ENCODE measurements at regions not wholly inside any gene's neighbourhood (a gene's known extent, or its start where the extent isn't known, plus 50 kb on each side); places are given as distances from the start of the nearest gene placed in this dataset.

DNA sequence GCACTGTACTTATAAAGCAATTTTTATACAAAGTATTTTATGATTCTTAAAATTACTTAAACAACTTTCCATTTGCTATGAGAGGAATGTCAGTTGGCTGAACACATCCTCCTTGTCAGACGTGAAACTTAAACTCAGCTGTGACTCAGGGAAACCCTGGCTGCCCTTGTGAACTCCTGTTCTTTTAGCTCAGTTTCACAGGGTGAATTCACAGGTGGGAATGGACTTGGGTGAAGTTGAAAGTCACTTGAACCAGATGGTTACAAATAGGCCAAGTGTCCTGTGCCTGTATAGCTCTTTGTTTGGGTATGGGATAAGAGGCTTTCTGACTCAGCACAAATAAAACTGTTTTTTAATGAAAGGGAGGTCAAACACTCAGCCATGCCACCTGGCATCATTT lies 67.4 kb upstream of the FAM47B start:
- DNase-seq: no peak

DNA sequence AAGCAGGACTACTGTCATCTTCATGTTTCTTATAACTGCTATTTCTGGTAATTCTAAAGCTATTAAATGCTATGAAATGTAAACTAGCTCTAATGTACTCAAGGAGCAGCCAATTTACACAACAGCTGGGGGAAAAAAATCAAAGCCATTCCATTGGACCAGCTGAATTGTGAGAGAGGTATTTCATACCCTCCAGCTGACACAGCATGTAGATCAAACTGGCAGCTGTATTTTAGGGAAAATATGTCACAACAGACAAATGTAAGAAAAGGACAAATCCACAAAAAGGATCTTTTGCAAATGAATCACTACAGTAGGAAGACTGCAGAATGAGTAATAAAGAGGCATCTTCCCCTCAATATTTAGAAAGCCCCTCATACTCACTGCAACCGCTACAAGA lies 65.2 kb upstream of the FAM47B start:
- no peak for DNase-seq

DNA sequence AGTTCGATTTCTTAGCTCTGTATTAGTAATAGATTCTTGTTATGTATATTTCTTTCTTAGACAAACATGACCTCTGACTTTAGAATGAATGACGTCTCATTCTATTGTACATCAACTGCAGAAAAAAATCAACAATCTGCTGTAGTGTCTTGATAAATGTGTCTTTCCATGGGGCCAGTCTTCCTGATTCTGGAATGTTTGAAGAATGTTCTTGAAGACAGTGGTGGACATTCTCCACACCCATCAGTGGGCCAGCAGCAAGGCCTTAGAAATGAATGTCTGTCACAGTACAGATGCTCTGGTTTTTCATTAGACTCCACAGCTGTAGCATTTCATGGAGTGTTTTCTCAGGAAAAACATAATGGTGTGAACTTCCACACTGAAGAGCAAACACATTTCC lies 63.2 kb upstream of the FAM47B start:
- no peak for DNase-seq

DNA sequence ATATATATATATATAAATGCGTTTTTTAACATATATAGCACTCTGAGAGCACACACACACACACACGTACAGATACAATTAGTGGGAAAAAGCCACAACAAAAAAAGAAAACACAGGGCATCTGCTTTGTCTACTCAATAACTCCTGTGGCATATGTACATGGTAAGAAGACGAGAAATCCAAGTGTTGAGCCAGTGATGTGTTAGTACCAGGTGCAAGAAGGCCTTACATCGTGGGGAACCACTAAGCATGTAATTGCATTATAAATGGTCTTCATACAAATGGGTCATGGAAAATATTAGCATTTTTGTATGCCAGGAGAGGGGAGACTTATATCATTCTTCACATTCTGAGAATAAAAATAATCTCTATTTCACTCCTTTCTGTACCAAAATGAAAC lies 62.7 kb upstream of the FAM47B start:
- DNase-seq: no peak

DNA sequence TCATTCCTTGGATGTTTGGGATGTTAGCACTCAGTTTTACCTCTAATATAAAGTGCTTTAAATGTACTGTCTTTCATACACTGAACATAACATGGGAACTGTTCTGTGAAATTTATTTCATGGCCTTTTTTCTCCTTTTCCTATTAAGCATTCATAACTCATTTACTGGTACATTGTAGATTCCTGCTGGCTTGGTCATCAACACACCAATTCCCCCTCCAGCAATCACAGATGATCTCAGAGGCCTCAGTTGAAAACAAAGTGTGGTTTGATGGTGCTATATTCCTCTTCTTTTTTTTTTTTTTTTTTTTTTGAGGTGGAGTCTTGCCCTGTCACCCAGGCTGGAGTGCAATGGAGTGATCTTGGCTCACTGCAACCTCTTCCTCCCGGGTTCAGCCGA lies 61.9 kb upstream of the FAM47B start:
- DNase-seq: no peak

DNA sequence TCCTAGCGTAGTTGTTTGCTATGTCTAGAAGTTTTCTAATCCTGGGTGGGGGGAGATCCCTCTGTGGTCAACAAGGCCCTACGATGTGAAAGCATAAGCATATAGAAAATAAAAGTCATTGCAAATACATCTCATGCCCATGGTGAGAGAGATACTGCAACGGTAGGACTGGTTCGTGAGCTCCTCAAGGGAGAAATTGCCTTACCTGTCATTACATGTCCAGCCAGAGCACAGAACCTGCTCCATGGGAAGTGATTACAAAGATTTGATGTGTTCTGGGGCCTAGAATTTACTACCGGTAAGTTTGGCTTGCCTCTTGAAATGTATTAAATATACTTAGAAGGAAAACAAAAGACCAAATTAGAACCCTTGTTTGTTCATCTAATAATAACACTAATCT lies 60.9 kb upstream of the FAM47B start:
- DNase-seq: no peak

DNA sequence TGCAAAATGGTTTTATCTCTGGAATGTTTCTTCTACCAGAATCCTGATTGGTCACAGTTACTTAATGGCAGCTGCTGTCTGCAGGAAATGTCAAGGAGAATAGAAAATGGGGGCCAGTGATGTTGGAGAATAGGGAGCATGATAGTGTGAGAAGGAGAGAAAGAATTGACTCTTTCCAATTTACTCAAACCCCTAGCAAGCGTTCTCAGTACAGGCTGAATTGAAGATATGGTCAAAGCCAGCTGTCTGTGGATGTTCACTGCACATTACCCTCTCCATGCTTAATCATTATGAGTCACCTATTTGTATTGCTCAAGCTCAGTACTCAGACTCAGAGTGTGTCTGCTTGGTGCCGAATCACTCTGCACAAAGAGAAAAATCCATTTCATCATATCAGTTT lies 57.8 kb upstream of the FAM47B start:
- no peak for DNase-seq

DNA sequence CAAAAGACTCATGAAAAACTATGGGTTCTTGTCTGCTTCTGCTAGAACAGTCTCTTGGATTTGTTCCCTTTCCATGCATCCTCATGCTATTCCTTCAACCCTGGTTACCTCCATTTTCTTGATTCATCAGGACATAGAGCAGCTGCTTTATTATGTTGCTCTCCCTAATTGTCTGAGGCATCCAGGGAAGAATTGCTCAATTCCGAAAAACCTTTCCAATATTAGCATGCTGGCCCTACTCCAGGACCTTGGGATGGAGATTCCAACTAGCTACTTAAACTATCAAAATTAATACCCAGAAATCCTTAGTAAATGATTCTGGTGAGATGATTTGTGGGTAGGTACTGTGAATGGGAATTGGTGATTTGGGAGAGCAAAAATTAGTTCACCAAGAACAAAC lies 56.6 kb upstream of the FAM47B start:
- DNase-seq: no peak

DNA sequence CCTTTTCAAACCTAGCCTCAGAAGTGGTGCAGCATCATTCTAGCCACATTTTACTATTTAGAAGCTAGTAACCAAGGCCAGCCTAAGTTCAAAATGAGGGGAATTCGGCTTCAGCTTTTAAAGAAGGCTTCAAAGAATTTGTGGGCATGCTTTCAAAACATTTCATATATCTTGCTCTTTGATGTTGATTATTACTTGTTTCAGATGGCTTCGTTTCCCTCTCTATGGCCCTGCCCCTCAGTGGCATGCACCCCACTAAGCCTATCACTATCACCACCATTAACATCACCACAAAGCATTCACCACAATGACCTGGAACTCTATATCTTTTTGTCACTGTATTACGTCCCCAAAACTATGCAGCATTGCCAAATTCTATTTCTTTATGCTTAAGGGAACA lies 51.2 kb upstream of the FAM47B start:
- no peak for DNase-seq
